DMS79 treated with DMSO at 0.1 percent for 48 hours (cell line): ENCODE measurements at regions not wholly inside any gene's neighbourhood (a gene's known extent, or its start where the extent isn't known, plus 50 kb on each side); places are given as distances from the start of the nearest gene placed in this dataset.
"Not testable (repeated sequence)": the region's sequence is repeated elsewhere in the genome, so short reads cannot be mapped to it uniquely, and the experiment has no call there.

Source experiments
- DNase-seq: peaks from one replicate; lab custom pipeline; 2025; lab: John Stamatoyannopoulos, UW

DNA sequence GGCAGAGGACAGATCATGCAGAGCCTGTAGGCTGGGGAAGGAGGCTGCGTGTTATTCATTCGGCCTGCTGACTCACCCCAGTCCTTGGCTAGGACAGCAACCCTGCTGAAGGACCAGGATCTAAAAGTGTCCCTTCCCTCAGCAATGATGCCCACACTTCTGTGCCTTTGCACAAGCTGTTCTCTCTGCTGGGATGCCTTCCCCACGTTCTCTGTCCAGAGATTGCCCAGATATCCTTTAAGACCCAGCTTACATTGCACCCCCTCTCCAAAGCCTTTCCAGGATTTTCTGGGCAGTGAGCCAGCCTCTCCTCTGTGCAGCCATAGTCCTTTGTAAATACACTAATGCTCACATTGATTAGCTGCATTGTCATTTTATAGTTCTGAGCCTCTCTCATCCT, 99.3 kb upstream of the CHD6 start:
- DNase-seq, result peak; percentile 34

DNA sequence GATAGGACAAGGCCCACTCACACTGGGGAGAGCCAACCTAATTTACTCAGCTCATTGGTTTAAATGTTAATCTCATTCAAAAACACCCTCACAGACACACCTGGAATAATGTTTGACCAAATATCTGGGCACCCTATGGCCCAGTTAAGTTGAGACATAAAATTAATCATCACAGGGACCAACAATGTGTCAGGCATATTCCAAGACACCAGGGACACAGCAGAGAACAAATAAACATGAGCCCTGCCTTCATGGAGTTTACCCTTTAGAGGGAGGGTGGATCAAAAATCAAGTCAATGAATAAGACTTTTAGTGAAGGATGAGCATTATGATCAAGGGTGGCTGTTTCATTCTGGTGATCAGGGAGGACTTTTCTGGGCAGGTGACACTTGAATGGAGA, 98.7 kb upstream of the CHD6 start:
- no peak for DNase-seq

DNA sequence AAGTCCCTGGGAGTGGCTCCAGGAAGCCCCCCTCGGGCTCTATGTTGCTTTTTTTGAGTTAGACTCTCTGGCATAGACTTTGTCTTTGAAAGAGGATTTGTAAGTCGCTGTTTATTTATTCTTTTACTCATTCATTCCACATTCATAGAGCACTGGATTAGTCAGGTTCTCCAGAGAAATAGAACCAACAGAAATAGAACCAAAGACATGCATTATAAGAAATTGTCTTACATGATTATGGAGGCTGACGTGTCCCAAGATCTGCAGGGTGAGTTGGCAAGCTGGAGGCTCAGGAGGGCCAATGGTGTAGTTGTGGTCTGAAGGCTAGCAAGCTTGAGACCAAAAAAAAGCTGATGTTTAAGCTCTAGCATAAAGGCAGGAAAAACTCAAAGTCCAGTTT, 98.3 kb upstream of the CHD6 start:
- DNase-seq, result no peak

GRCh38 chr20:41715526-41715925, 97.3 kb upstream of the CHD6 start:
- DNase-seq, result no peak

DNA sequence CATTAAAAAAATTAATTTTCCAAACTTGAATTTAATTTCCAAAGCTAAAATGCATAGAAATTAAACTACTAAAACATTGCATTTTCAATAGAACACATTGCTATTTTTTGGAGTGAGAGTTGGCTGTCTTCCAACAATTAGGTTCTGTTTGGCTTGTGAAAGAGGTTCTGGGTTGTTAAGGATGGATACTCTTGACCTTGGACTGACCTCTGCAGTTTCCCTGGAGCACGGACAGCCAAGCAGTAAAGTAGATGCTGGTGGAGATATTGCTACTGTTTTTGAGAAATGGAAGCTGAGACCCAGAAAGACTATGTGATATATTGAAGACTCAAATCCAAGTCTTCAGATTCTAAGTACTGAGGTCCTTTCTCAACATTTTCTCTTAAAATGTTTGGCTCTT, 95.9 kb upstream of the CHD6 start:
- peak; percentile 27 for DNase-seq

DNA sequence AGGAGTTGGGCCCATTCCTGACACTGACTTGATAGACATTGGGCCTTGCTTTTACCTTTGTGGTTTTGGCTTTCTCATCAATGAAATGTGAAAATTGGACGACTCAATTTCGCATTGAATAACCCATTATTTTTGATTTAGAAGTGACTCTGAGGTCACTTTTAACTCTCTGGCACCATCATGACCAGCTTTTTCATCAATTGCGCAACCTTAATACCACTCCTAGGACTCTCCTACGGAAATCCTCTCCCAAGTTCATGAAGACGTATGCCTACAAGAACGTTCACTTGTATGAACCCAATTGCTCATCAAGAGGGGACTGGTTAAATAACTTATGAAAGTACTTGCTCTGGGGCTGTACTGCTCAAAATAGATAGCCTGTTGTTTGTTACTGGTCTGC, 86.7 kb upstream of the CHD6 start:
- DNase-seq, result no peak

GRCh38 chr20:41702647-41703046, 84.5 kb upstream of the CHD6 start:
- no peak for DNase-seq

DNA sequence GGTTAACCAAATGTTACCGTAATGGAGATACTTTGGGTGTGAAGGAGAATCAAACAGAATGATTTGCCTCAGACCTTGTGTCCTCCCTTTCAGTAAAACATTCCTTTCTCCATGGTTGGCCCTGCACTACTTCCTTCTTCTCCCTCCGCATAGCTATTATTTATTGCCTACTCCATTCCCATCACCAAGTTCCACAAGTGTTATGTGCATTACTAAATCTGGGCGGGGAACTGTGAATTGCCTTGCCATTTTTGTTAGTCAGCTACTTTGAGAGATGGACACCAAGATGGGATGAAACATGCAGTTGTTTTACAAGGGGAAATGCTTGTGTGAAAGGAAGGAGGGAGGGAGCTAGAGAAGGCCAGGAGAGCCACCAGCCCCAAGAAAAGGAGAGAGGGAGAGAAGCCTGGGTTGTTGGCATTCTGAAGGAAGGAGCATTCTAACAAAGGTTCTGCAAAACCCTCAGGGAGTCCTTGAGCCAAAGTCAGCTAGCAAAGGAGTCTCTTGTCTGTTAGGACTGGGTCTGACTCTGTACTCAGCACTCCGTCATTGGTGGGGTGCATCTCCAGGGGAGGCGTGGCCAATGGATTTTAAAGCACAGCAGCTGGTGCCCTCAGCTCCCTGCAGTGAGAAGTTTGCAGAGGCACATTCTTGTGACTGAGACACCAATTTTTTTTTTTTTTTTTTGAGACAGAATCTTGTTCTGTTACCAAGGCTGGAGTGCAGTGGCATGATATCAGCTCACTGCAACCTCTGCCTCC, 83.6 kb upstream of the CHD6 start:
- DNase-seq, result no peak

- not testable (repeated sequence) for DNase-seq
Observed at GRCh38 chr20:41699673-41700072, 81.5 kb upstream of the CHD6 start.

DNA sequence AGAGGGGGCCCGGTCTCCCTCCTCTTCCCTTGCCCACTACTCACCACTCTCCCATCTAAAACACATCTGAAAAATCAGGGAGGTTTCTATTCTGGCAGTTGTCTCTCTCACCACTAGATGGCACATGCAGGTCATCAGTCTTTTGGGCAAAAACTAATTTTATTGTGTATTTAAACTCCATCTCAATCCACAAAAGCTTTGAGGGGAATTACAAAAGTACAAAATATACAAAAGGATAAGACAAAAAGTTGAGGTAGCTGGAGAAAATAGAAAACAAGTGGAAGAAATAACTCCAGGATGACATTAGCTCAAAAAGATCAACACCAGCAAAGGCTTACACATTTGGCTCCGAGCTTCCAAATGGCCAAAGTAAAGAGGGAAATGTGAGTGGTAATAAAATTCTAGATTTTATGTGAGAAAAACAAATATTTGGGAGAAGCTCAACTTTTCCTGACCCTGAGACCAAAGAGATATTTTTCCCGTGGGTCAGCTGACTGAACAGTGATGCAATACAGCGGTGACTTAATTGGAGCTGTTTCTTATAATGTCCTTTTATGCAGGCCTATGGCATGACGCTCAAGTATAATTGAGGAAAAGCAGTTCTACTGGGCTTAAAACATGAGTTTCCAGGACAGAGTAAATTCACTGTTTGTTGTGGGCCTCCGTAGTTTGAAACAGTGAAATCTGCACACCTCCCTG, 79.8 kb upstream of the CHD6 start:
- DNase-seq, result peak; percentile 26

DNA sequence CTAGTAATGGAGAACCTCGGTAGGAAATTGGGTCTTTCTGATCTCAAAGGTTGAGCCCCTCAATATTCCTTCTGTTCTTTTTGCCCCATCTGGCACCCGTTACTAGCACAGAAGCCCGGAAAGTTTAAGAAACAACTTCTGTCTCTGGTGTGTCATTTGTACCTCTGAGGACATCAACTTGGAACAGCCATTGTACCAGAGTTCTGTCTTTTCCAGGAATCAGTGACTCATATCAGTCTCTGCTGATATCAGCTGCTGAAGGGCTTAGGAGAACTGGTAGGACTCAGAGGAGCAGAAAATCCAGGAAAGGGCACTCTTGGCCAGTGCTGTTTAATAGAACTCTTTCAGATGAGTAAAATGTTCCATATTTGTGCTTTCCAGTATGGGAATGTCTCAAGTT, 78.3 kb upstream of the CHD6 start:
- DNase-seq, result no peak

- no peak for DNase-seq
Observed at GRCh38 chr20:41694796-41695195, 76.6 kb upstream of the CHD6 start.

- peak; percentile 73 for DNase-seq
Observed at GRCh38 chr20:41693136-41693979, 75.2 kb upstream of the CHD6 start.

GRCh38 chr20:41692479-41693135, 74.4 kb upstream of the CHD6 start:
- peak; percentile 60 for DNase-seq

DNA sequence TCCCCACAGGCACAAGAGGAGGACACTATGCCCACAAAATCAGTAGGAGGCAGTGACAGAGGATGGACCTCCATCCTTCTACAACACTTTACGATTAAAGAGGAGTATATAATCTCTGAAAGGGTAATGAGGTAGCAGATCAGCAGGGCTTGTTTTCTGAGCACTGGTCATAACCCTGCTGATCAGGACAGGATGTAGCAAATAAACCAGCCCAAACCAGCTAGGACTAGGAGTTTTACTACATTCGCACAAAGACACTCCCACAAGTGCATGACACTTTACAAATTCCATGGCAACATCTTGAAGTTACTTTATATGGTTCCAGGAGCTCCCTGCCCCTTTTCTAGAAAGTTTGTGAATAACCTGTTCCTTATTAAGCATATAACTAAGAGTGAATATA, 73.3 kb upstream of the CHD6 start:
- DNase-seq, result no peak

DNA sequence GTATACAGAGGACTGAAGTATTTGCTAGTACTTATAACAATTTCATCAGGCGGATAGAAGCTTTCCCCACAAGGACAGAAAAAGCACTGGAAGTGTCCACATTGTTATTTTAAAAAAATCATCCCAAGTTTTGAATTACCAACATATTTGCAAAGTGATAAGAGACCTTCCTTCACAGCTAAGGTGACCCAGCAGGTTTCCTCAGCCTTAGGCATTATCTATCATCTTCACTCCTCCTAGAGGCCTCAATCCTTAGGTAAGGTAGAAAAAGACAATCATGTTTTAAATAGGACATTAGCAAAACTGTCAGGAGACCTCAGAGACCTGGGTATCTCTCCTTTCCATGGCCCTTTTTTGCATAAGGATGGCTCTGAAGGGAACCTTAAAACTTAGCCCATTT, 72.5 kb upstream of the CHD6 start:
- DNase-seq, result no peak

GRCh38 chr20:41686961-41687360, 68.8 kb upstream of the CHD6 start:
- DNase-seq, result no peak

- not testable (repeated sequence) for DNase-seq
Observed at GRCh38 chr20:41685145-41685544, 67.0 kb upstream of the CHD6 start.

- no peak for DNase-seq
Observed at GRCh38 chr20:41678799-41679198, 60.6 kb upstream of the CHD6 start.

DNA sequence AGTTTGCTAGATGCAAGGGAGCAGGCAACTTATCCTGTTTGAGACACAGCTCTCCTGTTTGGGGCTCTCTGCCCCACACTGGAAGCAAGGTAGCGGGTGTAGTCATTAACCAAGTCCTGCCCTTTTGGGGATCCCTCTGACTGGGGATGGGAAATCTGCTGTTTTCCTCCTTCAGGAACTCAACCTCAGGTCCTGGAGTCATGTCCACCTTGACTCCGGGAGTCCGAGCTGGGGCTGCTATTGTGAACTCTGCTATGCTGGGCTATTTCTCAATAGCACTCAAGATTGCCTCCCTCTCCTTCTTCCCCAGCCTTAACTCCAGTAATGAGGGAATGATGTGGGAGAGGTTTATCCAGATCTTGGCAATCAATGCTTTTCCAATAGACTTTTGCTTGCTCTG, 54.1 kb upstream of the CHD6 start:
- no peak for DNase-seq

GRCh38 chr20:41671143-41671542, 53.0 kb upstream of the CHD6 start:
- no peak for DNase-seq

- no peak for DNase-seq
Observed at GRCh38 chr20:41670631-41671030, 52.5 kb upstream of the CHD6 start.
